ENCODE measurements at regions not wholly inside any gene's neighbourhood (a gene's known extent, or its start where the extent isn't known, plus 50 kb on each side); places are given as distances from the start of the nearest gene placed in this dataset.

- TF ChIP-seq CTCF (IDR thresholded peaks at IDR 0.05) (peak in 5 of 6 experiments; percentile 22 to 63 (median 44)), POLR2A (IDR thresholded peaks at IDR 0.05) (no peak)
Observed at GRCh38 chr3:118628704-118629341, 405.8 kb downstream of the IGSF11 start.

Data from thyroid gland (tissue), 4 donors.